Mesenchymal stem cell (in vitro differentiated cells and primary cell): ENCODE measurements at regions not wholly inside any gene's neighbourhood (a gene's known extent, or its start where the extent isn't known, plus 50 kb on each side); places are given as distances from the start of the nearest gene placed in this dataset.
"Not testable (repeated sequence)": the region's sequence is repeated elsewhere in the genome, so short reads cannot be mapped to it uniquely, and the experiment has no call there.

Source experiments
- DNase-seq: peaks from one replicate; pipeline ENCODE4 v3.0.0-alpha.2; 2013
- H2AFZ ChIP-seq: one replicate; pipeline ENCODE4 v1.6.1; 2013; ENCODE audit warnings: low read depth, mild to moderate bottlenecking, control low read depth, inconsistent platforms, low read length, moderate library complexity
- H2AK5ac ChIP-seq: 2 replicates; pipeline ENCODE4 v1.6.1; 2013; ENCODE audit warnings: low read length, moderate library complexity, mild to moderate bottlenecking, inconsistent platforms; ENCODE audit not compliant: severe bottlenecking
- H2BK120ac ChIP-seq: one replicate; pipeline ENCODE4 v1.6.1; 2013; ENCODE audit warnings: low read depth, mild to moderate bottlenecking, inconsistent platforms, low read length, moderate library complexity
- H2BK12ac ChIP-seq, 2 experiments: one replicate each; pipeline ENCODE4 v1.6.1; 2013; ENCODE audit warnings: inconsistent platforms in 2 of 2, low read length in 2 of 2, mild to moderate bottlenecking in 2 of 2, moderate library complexity in 2 of 2, control low read depth in 1 of 2
- H2BK15ac ChIP-seq: one replicate; pipeline ENCODE4 v1.6.1; 2013; ENCODE audit warnings: mild to moderate bottlenecking, low read depth, inconsistent platforms; ENCODE audit not compliant: poor library complexity, severe bottlenecking
- H2BK5ac ChIP-seq: 2 replicates; pipeline ENCODE4 v1.6.1; 2013; ENCODE audit warnings: low read depth, mild to moderate bottlenecking, low read length, control low read depth, inconsistent platforms; ENCODE audit not compliant: poor library complexity, severe bottlenecking
- H3K14ac ChIP-seq, 2 experiments: one replicate each; pipeline ENCODE4 v1.6.1; 2013; ENCODE audit warnings: inconsistent platforms in 2 of 2, low read length in 2 of 2, control low read depth in 1 of 2, mild to moderate bottlenecking in 1 of 2, moderate library complexity in 1 of 2
- H3K18ac ChIP-seq, 2 experiments: one replicate each; pipeline ENCODE4 v1.6.1; 2013; ENCODE audit warnings: inconsistent platforms in 2 of 2, low read length in 2 of 2, control low read depth in 1 of 2, low read depth in 1 of 2, mild to moderate bottlenecking in 1 of 2
- H3K23ac ChIP-seq, 2 experiments: one replicate each; pipeline ENCODE4 v1.6.1; 2013; ENCODE audit warnings: inconsistent platforms in 2 of 2, low read length in 2 of 2, mild to moderate bottlenecking in 2 of 2, moderate library complexity in 2 of 2, control low read depth in 1 of 2
- H3K27ac ChIP-seq: 2 replicates; pipeline ENCODE4 v1.5.1; 2013; ENCODE audit warnings: mild to moderate bottlenecking, moderate library complexity, low read length, control low read depth, inconsistent platforms; ENCODE audit not compliant: poor library complexity, severe bottlenecking
- H3K27me3 ChIP-seq, 2 experiments: 2 replicates each; pipeline versions ENCODE4 v1.6.1 to v1.7.0; 2013; ENCODE audit warnings: low read length in 2 of 2, mild to moderate bottlenecking in 2 of 2, moderate library complexity in 2 of 2, control low read depth in 1 of 2, inconsistent platforms in 1 of 2; ENCODE audit not compliant: control insufficient read depth in 1 of 2, insufficient read depth in 1 of 2
- H3K36me3 ChIP-seq, 2 experiments: 2 replicates each; pipeline versions ENCODE4 v1.6.1 to v1.7.0; 2013; ENCODE audit warnings: low read length in 2 of 2, control low read depth in 1 of 2, inconsistent platforms in 1 of 2, low read depth in 1 of 2, mild to moderate bottlenecking in 1 of 2; ENCODE audit not compliant: insufficient read depth in 2 of 2, control insufficient read depth in 1 of 2
- H3K4ac ChIP-seq, 2 experiments: one replicate each; pipeline ENCODE4 v1.6.1; 2013; ENCODE audit warnings: inconsistent platforms in 2 of 2, low read length in 2 of 2, mild to moderate bottlenecking in 2 of 2, moderate library complexity in 2 of 2, control low read depth in 1 of 2, low read depth in 1 of 2
- H3K4me1 ChIP-seq: 2 replicates; pipeline ENCODE4 v1.6.1; 2013; ENCODE audit warnings: low read depth, low read length, control low read depth; ENCODE audit not compliant: control insufficient read depth, insufficient read depth
- H3K4me2 ChIP-seq: 2 replicates; pipeline ENCODE4 v1.6.1; 2013; ENCODE audit warnings: low read length, mild to moderate bottlenecking, inconsistent platforms; ENCODE audit not compliant: poor library complexity, severe bottlenecking
- H3K4me3 ChIP-seq, 2 experiments: 2 replicates each; pipeline versions ENCODE4 v1.5.1 to v1.7.0; 2013; ENCODE audit warnings: low read length in 2 of 2, mild to moderate bottlenecking in 2 of 2, control low read depth in 1 of 2, low read depth in 1 of 2; ENCODE audit not compliant: insufficient read depth in 1 of 2
- H3K79me1 ChIP-seq: replicated peaks from 2 replicates; pipeline ENCODE4 v1.6.1; 2013; ENCODE audit warnings: mild to moderate bottlenecking, control low read depth, low read length, inconsistent platforms; ENCODE audit not compliant: poor library complexity, severe bottlenecking
- H3K9ac ChIP-seq: 2 replicates; pipeline ENCODE4 v1.7.0; 2013; ENCODE audit warnings: mild to moderate bottlenecking, low read length, moderate library complexity
- H3K9me3 ChIP-seq: 2 replicates; pipeline ENCODE4 v1.7.0; 2013; ENCODE audit warnings: mild to moderate bottlenecking, low read length; ENCODE audit not compliant: control insufficient read depth
- H4K8ac ChIP-seq: one replicate; pipeline ENCODE4 v1.6.1; 2013; ENCODE audit warnings: inconsistent platforms, mild to moderate bottlenecking, low read length, moderate library complexity
- H4K91ac ChIP-seq: one replicate; pipeline ENCODE4 v1.6.1; 2013; ENCODE audit warnings: mild to moderate bottlenecking, low read length, inconsistent platforms
- WGBS: methylation state at CpG from one replicate; pipeline ENCODE4 v1.1.7; 2013; ENCODE audit warnings: mixed read lengths; 5-methylcytosine and 5-hydroxymethylcytosine counted together

- H3K9ac ChIP-seq, H3K4me3 ChIP-seq, H3K36me3 ChIP-seq, H2BK12ac ChIP-seq, H3K4me2 ChIP-seq, H3K23ac ChIP-seq, H2BK5ac ChIP-seq, H2BK120ac ChIP-seq, H4K91ac ChIP-seq, H3K4ac ChIP-seq, H4K8ac ChIP-seq, H3K18ac ChIP-seq, DNase-seq, H3K27ac ChIP-seq, H3K79me1 ChIP-seq, H3K4me1 ChIP-seq, H3K27me3 ChIP-seq, H3K14ac ChIP-seq, H2AFZ ChIP-seq, H2AK5ac ChIP-seq, H3K9me3 ChIP-seq, H2BK15ac ChIP-seq: not testable (repeated sequence)
- WGBS = 71% methylated on average over 3 of the region's 4 CpGs
Observed at GRCh38 chr16:33913601-33914000, 454.2 kb downstream of the TP53TG3F start.

- H3K23ac ChIP-seq = not testable (repeated sequence)
Observed at GRCh38 chr16:33920761-33921545, 461.5 kb downstream of the TP53TG3F start.

GRCh38 chr16:33922914-33923313, 463.5 kb downstream of the TP53TG3F start:
- H2AFZ ChIP-seq, H3K14ac ChIP-seq, H3K4me1 ChIP-seq, H2AK5ac ChIP-seq, H2BK12ac ChIP-seq, H3K4me2 ChIP-seq, H3K27me3 ChIP-seq, H3K9me3 ChIP-seq, H3K18ac ChIP-seq, H3K27ac ChIP-seq, H3K4me3 ChIP-seq, H2BK120ac ChIP-seq, H2BK5ac ChIP-seq, H2BK15ac ChIP-seq, H4K91ac ChIP-seq, H3K4ac ChIP-seq, H3K9ac ChIP-seq, H3K23ac ChIP-seq, H3K36me3 ChIP-seq, H3K79me1 ChIP-seq, DNase-seq, H4K8ac ChIP-seq: not testable (repeated sequence)
- 60% methylated on average over 1 of the region's 10 CpGs for WGBS

More at GRCh38 chr16:33920761-33921545, 461.5 kb downstream of the TP53TG3F start:
- H3K4ac ChIP-seq, H3K9me3 ChIP-seq, H2BK5ac ChIP-seq, H2BK12ac ChIP-seq, H3K18ac ChIP-seq, H2AK5ac ChIP-seq, H2AFZ ChIP-seq, H3K14ac ChIP-seq, H4K91ac ChIP-seq, H4K8ac ChIP-seq, H3K36me3 ChIP-seq, H3K4me3 ChIP-seq, H3K4me1 ChIP-seq, H2BK15ac ChIP-seq, H3K9ac ChIP-seq, H3K79me1 ChIP-seq, H3K4me2 ChIP-seq, H3K27ac ChIP-seq, H2BK120ac ChIP-seq, DNase-seq, H3K27me3 ChIP-seq: not testable (repeated sequence)
- whole genome bisulfite sequencing = no CpG with 5 or more reads among the region's 18 CpGs

GRCh38 chr16:33928026-33928425, 468.6 kb downstream of the TP53TG3F start:
- H2BK12ac ChIP-seq = not testable (repeated sequence)

More at GRCh38 chr16:33928026-33928425, 468.6 kb downstream of the TP53TG3F start:
- H3K9me3 ChIP-seq, H3K23ac ChIP-seq, H3K4me1 ChIP-seq, H3K27ac ChIP-seq, H3K9ac ChIP-seq, H4K8ac ChIP-seq, H3K36me3 ChIP-seq, H3K18ac ChIP-seq, H2AK5ac ChIP-seq, H4K91ac ChIP-seq, H2BK120ac ChIP-seq, H3K27me3 ChIP-seq, H3K79me1 ChIP-seq, H2BK15ac ChIP-seq, DNase-seq, H3K4me2 ChIP-seq, H2AFZ ChIP-seq, H3K4ac ChIP-seq, H2BK5ac ChIP-seq, H3K14ac ChIP-seq, H3K4me3 ChIP-seq: not testable (repeated sequence)
- no CpG with 5 or more reads among the region's 39 CpGs for WGBS
